ENCODE measurements at regions not wholly inside any gene's neighbourhood (a gene's known extent, or its start where the extent isn't known, plus 50 kb on each side); places are given as distances from the start of the nearest gene placed in this dataset.

DNA sequence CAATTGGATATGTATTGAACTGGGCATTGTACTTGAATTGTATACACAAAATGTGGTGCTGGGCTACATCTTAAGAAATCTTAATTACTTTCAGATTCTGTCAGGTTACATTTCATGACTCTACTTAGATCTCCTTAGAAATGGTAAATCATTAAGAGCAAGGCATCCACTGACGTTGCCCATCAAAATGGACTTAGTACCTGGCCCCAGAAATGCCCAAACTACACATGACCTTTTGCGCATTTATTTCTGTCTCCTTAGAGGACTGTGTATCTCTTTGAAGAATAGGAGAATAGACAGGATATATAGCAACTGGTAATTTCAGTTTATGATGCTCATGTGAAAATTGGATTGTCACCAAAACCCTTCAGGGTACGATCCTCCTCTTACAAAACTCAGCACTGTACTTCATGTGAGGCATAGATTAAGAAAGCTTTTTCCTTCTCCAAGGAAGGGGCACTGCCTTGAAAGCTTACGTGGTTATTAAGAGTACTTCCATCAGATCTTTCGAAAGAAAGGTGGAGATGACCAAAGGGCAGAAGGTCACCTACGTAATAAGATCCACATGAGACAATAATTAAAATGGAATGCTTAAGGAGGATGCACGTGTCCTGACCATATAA lies 61.4 kb upstream of the BMP2 start:
- TF ChIP-seq, protein P1, sequence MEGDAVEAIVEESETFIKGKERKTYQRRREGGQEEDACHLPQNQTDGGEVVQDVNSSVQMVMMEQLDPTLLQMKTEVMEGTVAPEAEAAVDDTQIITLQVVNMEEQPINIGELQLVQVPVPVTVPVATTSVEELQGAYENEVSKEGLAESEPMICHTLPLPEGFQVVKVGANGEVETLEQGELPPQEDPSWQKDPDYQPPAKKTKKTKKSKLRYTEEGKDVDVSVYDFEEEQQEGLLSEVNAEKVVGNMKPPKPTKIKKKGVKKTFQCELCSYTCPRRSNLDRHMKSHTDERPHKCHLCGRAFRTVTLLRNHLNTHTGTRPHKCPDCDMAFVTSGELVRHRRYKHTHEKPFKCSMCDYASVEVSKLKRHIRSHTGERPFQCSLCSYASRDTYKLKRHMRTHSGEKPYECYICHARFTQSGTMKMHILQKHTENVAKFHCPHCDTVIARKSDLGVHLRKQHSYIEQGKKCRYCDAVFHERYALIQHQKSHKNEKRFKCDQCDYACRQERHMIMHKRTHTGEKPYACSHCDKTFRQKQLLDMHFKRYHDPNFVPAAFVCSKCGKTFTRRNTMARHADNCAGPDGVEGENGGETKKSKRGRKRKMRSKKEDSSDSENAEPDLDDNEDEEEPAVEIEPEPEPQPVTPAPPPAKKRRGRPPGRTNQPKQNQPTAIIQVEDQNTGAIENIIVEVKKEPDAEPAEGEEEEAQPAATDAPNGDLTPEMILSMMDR (IDR thresholded peaks at IDR 0.05), result no peak
- ATAC-seq (no peak), DNase-seq (no peak)
- Mint-ChIP-seq H3K27me3 (ENCODE audit: low read depth in 2 of 2) (no peaks in the 10 kb centered on the region), H3K9me3 (no peaks in the 10 kb centered on the region), H3K27ac (no peak overlapping the region), H3K4me1 (peaks cover 22 to 24% of the 10 kb centered on the region in 2 donors), H3K4me3 (no peak overlapping the region), H3K36me3 (no peaks in the 10 kb centered on the region)
- Histone ChIP-seq H3K36me3 (ENCODE audit: control insufficient read depth, insufficient read depth, low read length) (no peaks in the 10 kb centered on the region), H3K4me1 (ENCODE audit: control insufficient read depth, insufficient read depth, low read length) (peaks cover 13% of the 10 kb centered on the region), H3K4me3 (ENCODE audit: low read length) (no peak overlapping the region), H3K27me3 (ENCODE audit: control insufficient read depth, insufficient read depth, low read length) (no peaks in the 10 kb centered on the region), H3K27ac (ENCODE audit: low read length) (no peak overlapping the region), H3K9me3 (ENCODE audit: control insufficient read depth, insufficient read depth, low read length) (no peaks in the 10 kb centered on the region)
- WGBS (ENCODE audit: insufficient coverage), result 87% methylated on average over 7 of the region's 7 CpGs
- intact Hi-C loops (cut with micrococcal nuclease), result no loop called here

DNA sequence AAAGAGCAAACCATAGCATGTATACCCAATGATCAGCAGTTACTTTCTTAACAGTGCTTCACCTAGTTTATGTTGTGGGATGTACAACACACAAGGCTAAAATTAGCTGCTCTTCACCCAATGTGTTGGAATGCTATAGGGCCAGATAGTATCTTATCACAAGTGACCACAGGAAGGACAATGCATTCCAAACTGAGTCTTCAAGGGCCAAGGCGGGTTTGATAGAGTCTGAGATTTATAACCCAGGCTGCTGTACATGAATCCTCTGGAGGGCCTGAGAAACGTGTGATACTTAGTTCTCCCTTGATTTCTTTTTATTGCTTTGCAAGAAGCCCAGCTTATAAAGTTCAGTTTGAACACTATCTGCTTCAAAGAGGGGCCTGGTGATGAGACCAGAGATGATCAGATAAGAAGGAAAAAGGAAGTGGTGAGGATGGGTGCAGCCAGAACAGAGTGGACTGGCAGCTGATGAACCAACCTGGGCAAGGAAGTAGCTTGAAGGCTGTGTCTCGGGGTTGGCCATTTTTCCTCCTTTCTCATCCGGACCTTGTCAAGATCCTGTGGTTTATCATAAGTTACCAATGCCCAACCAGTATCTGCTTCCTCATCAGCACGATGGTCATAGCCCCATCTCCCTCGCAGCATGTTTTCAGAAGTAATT lies 62.2 kb upstream of the BMP2 start:
- 28% methylated on average over 4 of the region's 6 CpGs for WGBS (ENCODE audit: insufficient coverage)
- Mint-ChIP-seq H3K4me3 (no peak overlapping the region), H3K9me3 (no peaks in the 10 kb centered on the region), H3K4me1 (peaks cover 22 to 30% of the 10 kb centered on the region in 2 donors), H3K36me3 (no peaks in the 10 kb centered on the region), H3K27me3 (ENCODE audit: low read depth in 2 of 2) (no peaks in the 10 kb centered on the region), H3K27ac (peak overlapping the region in 1 of 2 donors; percentile 12)
- ATAC-seq, result peak in 1 of 3 donors; percentile 56
- TF ChIP-seq, protein P1 (IDR thresholded peaks at IDR 0.05), result no peak
- H3K27ac ChIP-seq (ENCODE audit: low read length), result no peak overlapping the region
- H3K36me3 ChIP-seq (ENCODE audit: control insufficient read depth, insufficient read depth, low read length), result no peaks in the 10 kb centered on the region
- intact Hi-C loops (cut with micrococcal nuclease), result no loop called here
- peaks cover 16% of the 10 kb centered on the region for H3K4me1 ChIP-seq (ENCODE audit: control insufficient read depth, insufficient read depth, low read length)
- DNase-seq, result no peak
- no peaks in the 10 kb centered on the region for H3K27me3 ChIP-seq (ENCODE audit: control insufficient read depth, insufficient read depth, low read length)
- no peaks in the 10 kb centered on the region for H3K9me3 ChIP-seq (ENCODE audit: control insufficient read depth, insufficient read depth, low read length)
- no peak overlapping the region for H3K4me3 ChIP-seq (ENCODE audit: low read length)

GRCh38 chr20:6704132-6704861 lies 63.2 kb upstream of the BMP2 start:
- Mint-ChIP-seq H3K4me1 (peaks cover 22 to 34% of the 10 kb centered on the region in 2 donors), H3K36me3 (no peaks in the 10 kb centered on the region), H3K9me3 (no peaks in the 10 kb centered on the region), H3K4me3 (no peak overlapping the region), H3K27me3 (ENCODE audit: low read depth in 2 of 2) (no peaks in the 10 kb centered on the region), H3K27ac (no peak overlapping the region)
- intact Hi-C loops (cut with micrococcal nuclease), result no loop called here
- peaks cover 16% of the 10 kb centered on the region for H3K4me1 ChIP-seq (ENCODE audit: control insufficient read depth, insufficient read depth, low read length)
- TF ChIP-seq, protein P1 (IDR thresholded peaks at IDR 0.05), result no peak
- H3K36me3 ChIP-seq (ENCODE audit: control insufficient read depth, insufficient read depth, low read length), result no peaks in the 10 kb centered on the region
- ATAC-seq, result no peak
- no peaks in the 10 kb centered on the region for H3K9me3 ChIP-seq (ENCODE audit: control insufficient read depth, insufficient read depth, low read length)
- no peak overlapping the region for H3K27ac ChIP-seq (ENCODE audit: low read length)
- no peak for DNase-seq
- WGBS (ENCODE audit: insufficient coverage), result 81% methylated on average over 6 of the region's 6 CpGs
- no peaks in the 10 kb centered on the region for H3K27me3 ChIP-seq (ENCODE audit: control insufficient read depth, insufficient read depth, low read length)
- H3K4me3 ChIP-seq (ENCODE audit: low read length), result no peak overlapping the region

Data from natural killer cell (primary cell).